Activated T-cell treated with anti-CD3 and anti-CD28 coated beads, Interleukin-2, amount 50 U/mL, for 72 hours (primary cell): ENCODE measurements at regions not wholly inside any gene's neighbourhood (a gene's known extent, or its start where the extent isn't known, plus 50 kb on each side); places are given as distances from the start of the nearest gene placed in this dataset.
A peak's percentile ranks its signal among the peaks of the same experiment; 100 is the strongest.

Experiments used
- ATAC-seq, 2 donors: fragments of 150-1000 bp; cut with Tn5 transposase; replicated peaks in 1 of 2; 2 replicates each; pipeline ENCODE4 v1.10.0; 2021; ENCODE audit warnings: moderate library complexity in 2 of 2, mild to moderate bottlenecking in 1 of 2
- DNase-seq, 2 donors: peaks; one replicate each; pipeline ENCODE4 v3.0.0; 2021 to 2022; ENCODE audit warnings: mixed read lengths in 1 of 2
- H3K27ac Mint-ChIP-seq: one replicate; pipeline ENCODE4 v1.8.0; 2022; ENCODE audit warnings: mild to moderate bottlenecking, moderate library complexity, mixed read lengths
- H3K27me3 Mint-ChIP-seq: one replicate; pipeline ENCODE4 v1.8.0; 2022; ENCODE audit warnings: low read depth, mixed read lengths
- H3K36me3 Mint-ChIP-seq, 2 donors: one replicate each; pipeline ENCODE4 v1.8.0; 2022; ENCODE audit warnings: mixed read lengths in 2 of 2, mild to moderate bottlenecking in 1 of 2; ENCODE audit not compliant: insufficient read depth in 2 of 2
- H3K4me1 Mint-ChIP-seq: one replicate; pipeline ENCODE4 v1.8.0; 2022; ENCODE audit warnings: low read depth, mixed read lengths
- H3K4me3 Mint-ChIP-seq, 2 donors: one replicate each; pipeline ENCODE4 v1.8.0; 2022; ENCODE audit warnings: mild to moderate bottlenecking in 2 of 2, mixed read lengths in 2 of 2, moderate library complexity in 2 of 2
- H3K9me3 Mint-ChIP-seq, 2 donors: one replicate each; pipeline ENCODE4 v1.8.0; 2022; ENCODE audit warnings: mixed read lengths in 2 of 2

DNA sequence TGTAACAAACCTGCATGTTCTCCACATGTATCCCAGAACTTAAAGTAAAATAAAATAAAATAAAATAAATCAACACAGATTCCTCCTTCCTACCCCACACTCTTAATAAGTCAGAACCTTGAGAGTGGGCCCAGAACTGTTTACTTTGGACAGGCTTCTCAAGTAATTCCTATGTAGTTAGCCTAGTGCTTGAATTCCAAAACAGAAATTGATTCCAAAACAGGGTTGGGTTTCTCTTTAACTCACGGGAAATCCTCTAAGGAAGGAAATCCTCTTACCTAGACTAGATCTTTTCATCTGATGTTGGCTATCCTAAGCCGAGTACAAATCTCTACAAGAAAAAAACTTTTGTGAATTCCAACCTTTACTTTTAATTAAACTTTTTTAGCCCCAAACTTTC lies 324.7 kb upstream of the C16orf82 start:
- no peaks in the 10 kb centered on the region for H3K36me3 Mint-ChIP-seq
- H3K9me3 Mint-ChIP-seq = no peaks in the 10 kb centered on the region
- DNase-seq (no peak), ATAC-seq (no peak)
- no peak overlapping the region for H3K27ac Mint-ChIP-seq
- H3K4me3 Mint-ChIP-seq = no peak overlapping the region
- no peaks in the 10 kb centered on the region for H3K4me1 Mint-ChIP-seq
- peaks cover 10% of the 10 kb centered on the region for H3K27me3 Mint-ChIP-seq

DNA sequence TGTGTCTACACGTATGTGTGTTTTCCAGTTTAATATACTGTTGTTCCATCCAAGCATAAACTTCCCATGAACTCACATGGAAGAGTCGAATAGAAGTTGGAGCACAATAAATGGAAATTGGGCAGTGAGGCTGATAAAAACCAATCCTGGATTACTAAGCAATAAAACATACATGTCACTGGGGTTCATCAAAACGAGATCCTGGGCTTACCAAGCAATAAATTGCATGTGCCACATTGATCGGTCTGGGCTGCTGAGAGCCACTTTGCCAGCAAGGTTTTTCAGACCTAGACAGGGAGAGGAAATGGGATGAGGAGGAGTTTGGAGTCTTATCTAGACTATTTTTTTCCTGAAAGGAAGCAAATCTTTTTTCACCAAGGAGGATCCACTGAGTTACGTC lies 322.3 kb upstream of the C16orf82 start:
- Mint-ChIP-seq H3K27ac (no peak overlapping the region), H3K9me3 (no peaks in the 10 kb centered on the region), H3K27me3 (peaks cover 25% of the 10 kb centered on the region), H3K36me3 (no peaks in the 10 kb centered on the region), H3K4me1 (no peaks in the 10 kb centered on the region), H3K4me3 (no peak overlapping the region)
- ATAC-seq = no peak
- DNase-seq = no peak

DNA sequence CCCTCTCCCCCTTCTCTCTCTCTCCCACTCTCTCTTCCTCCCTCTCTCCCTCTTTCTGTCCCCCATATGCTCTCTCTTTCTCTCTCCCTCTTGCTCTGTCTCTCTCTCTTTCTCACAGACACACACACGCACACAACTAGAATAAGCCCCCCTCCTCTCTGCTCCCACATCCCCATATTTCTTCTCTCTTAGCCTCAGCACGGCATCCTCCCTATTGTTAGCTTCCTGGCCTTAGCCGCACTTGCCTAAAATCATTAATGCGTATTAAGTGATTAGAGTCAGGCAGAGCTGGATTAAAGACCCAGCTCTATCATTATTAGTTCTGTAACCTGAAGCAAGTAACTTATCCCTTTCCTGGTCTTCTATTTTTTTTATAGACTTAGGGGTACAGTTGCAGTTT lies 319.0 kb upstream of the C16orf82 start:
- H3K9me3 Mint-ChIP-seq = no peaks in the 10 kb centered on the region
- no peaks in the 10 kb centered on the region for H3K4me1 Mint-ChIP-seq
- peaks cover 25% of the 10 kb centered on the region for H3K27me3 Mint-ChIP-seq
- H3K4me3 Mint-ChIP-seq = no peak overlapping the region
- H3K36me3 Mint-ChIP-seq = no peaks in the 10 kb centered on the region
- DNase-seq (no peak), ATAC-seq (no peak)
- no peak overlapping the region for H3K27ac Mint-ChIP-seq

DNA sequence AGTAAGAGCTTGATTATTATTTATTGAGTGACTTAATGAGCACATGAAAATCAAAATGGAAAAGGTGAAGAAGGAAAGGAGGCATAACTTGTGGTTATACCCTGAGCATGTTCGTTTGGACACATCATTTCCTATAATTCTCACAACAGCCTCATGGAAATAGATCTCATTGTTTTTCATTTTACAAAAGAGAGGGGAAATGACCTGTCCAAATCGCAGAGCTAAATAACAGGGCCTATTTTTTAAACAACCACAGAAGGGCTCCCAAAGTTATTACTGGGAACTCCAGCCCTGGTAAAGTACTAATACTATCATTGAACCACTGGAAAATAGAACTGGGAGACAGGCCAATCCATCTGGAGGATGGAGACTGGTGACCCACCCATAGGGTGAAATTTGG lies 317.7 kb upstream of the C16orf82 start:
- no peaks in the 10 kb centered on the region for H3K36me3 Mint-ChIP-seq
- H3K4me3 Mint-ChIP-seq = no peak overlapping the region
- H3K27ac Mint-ChIP-seq = no peak overlapping the region
- peaks cover 25% of the 10 kb centered on the region for H3K27me3 Mint-ChIP-seq
- DNase-seq (no peak), ATAC-seq (no peak)
- H3K9me3 Mint-ChIP-seq = no peaks in the 10 kb centered on the region
- H3K4me1 Mint-ChIP-seq = no peaks in the 10 kb centered on the region

DNA sequence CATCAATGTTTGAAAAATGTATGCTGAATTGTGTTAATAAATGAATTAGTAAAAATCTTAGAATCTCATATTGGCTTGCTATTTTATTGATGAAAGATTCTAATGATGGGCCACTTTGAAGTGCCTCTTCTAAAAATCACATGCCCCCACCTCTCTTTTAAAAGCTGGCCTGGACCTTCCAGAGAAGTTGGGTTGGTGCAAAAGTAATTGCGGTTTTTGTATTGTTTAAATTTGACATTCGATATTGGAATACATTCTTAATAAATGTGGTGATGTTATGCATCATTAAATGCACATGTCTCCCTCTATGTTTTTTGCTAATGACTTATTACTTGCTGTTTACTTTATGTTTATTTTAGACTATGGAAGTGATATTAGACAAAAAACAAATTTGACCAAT lies 314.6 kb upstream of the C16orf82 start:
- no peak for DNase-seq
- H3K4me3 Mint-ChIP-seq = no peak overlapping the region
- peaks cover 7 to 10% of the 10 kb centered on the region in 2 donors for H3K9me3 Mint-ChIP-seq
- H3K36me3 Mint-ChIP-seq = peaks cover 0 to 2% of the 10 kb centered on the region in 2 donors
- peaks cover 24% of the 10 kb centered on the region for H3K27me3 Mint-ChIP-seq
- H3K4me1 Mint-ChIP-seq = no peaks in the 10 kb centered on the region
- H3K27ac Mint-ChIP-seq = no peak overlapping the region
- no peak for ATAC-seq

DNA sequence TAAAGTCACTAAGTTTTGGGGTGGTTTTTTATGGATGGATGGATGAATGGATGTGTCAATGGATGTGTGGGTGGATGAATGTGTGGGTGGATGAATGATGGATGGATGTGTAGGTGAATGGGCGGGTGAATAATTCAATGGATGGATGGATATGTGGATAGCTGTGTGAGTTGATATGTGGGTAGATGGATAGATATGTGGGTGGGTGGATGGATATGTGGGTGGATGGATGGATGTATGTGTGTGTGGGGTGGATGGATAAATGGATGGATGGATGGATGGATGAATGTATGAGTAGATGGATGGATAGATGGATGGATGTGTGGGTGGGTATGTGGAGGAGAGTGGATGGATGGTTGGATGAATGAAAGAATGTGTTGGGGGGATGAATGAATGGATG lies 310.1 kb upstream of the C16orf82 start:
- Mint-ChIP-seq H3K4me3 (no peak overlapping the region), H3K4me1 (no peaks in the 10 kb centered on the region), H3K9me3 (peaks cover 9 to 12% of the 10 kb centered on the region in 2 donors), H3K36me3 (peaks cover 0 to 2% of the 10 kb centered on the region in 2 donors), H3K27me3 (peaks cover 11% of the 10 kb centered on the region), H3K27ac (no peak overlapping the region)
- DNase-seq (no peak), ATAC-seq (no peak)

DNA sequence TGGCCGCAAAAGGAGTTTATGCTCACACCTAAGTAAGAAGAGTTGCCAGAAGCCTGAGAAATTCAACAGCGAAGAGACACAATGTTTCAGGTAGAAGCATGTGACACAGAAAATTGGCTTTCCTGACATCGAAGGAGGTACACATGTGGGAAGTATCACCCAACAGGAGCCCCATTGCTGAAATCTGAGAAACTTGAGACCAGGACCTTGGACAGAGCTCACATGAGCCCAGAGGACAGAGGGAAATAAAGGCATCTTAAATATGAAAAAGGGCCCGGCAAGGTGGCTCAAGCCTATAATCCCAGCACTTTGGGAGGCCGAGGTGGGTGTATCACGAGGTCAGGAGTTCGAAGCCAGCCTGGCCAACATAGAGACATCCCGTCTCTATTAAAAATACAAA lies 304.1 kb upstream of the C16orf82 start:
- Mint-ChIP-seq H3K4me3 (no peak overlapping the region), H3K27ac (no peak overlapping the region), H3K36me3 (no peaks in the 10 kb centered on the region), H3K4me1 (no peaks in the 10 kb centered on the region), H3K9me3 (no peaks in the 10 kb centered on the region), H3K27me3 (peaks cover 16% of the 10 kb centered on the region)
- DNase-seq (no peak), ATAC-seq (no peak)

DNA sequence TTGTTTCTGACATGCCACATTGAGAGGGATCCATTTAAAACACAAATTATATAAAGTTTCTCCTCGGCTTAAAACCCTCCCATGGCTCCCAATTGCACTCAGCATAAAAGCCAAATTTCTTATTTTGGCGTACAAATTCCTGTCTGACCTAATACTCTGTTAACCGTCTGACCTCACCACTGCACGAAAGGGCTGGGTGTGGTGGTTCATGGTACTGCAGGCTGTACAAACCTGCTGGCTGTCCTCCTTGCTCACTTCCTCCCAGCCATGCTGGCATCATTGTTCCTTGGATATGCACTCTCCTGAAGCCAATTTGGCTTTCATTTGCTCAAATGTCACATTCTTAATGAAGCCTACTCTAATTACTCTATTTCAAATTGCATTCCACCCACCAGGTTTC lies 301.6 kb upstream of the C16orf82 start:
- DNase-seq (peak in 1 of 2 donors; percentile 2), ATAC-seq (no peak)
- Mint-ChIP-seq H3K9me3 (no peaks in the 10 kb centered on the region), H3K27me3 (peaks cover 36% of the 10 kb centered on the region), H3K4me3 (no peak overlapping the region), H3K27ac (no peak overlapping the region), H3K36me3 (no peaks in the 10 kb centered on the region), H3K4me1 (no peaks in the 10 kb centered on the region)

DNA sequence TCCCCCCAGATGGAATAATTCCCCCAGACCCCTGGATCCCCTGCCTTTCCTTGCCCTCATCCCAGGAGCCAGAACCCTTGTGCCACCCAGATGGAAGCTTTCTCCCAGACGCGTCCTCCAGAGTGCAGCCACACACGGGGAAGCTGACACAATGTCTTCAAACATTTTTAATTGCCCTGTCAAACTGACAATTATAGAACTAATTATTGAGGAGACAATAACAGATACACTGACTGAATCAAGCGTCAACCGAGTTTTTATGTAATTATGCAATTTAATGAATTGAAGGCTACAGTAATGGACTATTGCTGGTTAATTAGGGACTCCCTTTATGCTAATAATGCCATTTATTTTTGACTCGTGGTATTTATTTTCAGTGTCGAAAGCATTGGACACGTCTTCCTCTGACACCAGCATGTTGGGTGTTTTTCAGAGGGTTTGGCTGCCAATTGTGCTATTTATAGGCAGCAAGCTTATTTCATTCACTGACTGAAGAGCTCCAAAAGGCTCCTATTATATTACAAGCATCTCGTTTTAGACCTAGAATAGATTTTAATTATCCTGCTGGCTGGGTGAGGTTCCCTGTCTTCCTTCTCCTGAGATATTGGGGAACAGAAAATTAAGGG lies 298.2 kb upstream of the C16orf82 start:
- Mint-ChIP-seq H3K27me3 (peaks cover 53% of the 10 kb centered on the region), H3K4me3 (no peak overlapping the region), H3K9me3 (peaks cover 0 to 1% of the 10 kb centered on the region in 2 donors), H3K4me1 (peaks cover 14% of the 10 kb centered on the region), H3K36me3 (no peaks in the 10 kb centered on the region), H3K27ac (no peak overlapping the region)
- no peak for ATAC-seq
- no peak for DNase-seq

DNA sequence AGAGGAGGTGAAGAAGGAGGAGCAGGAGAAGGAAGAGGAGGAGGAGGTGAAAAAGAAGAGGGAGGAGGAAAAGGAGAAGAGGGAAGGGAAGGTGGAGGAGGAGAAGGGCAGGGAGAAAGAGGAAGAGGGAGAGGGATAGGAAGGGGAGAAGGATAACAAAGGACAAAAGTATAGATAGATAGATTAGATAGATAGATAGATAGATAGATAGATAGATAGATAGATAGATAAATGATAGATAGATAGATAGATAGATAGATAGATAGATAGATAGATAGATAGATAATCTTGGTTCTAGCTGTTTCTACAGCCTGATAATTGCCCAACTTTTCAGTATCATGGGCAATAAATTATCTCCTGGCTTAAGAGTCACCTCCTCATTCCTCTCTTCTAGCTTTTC lies 296.2 kb upstream of the C16orf82 start:
- no peak overlapping the region for H3K4me3 Mint-ChIP-seq
- peaks cover 14% of the 10 kb centered on the region for H3K4me1 Mint-ChIP-seq
- no peak overlapping the region for H3K27ac Mint-ChIP-seq
- H3K27me3 Mint-ChIP-seq = peaks cover 56% of the 10 kb centered on the region
- H3K9me3 Mint-ChIP-seq = peaks cover 0 to 5% of the 10 kb centered on the region in 2 donors
- ATAC-seq = no peak
- DNase-seq = no peak
- peaks cover 0 to 1% of the 10 kb centered on the region in 2 donors for H3K36me3 Mint-ChIP-seq

DNA sequence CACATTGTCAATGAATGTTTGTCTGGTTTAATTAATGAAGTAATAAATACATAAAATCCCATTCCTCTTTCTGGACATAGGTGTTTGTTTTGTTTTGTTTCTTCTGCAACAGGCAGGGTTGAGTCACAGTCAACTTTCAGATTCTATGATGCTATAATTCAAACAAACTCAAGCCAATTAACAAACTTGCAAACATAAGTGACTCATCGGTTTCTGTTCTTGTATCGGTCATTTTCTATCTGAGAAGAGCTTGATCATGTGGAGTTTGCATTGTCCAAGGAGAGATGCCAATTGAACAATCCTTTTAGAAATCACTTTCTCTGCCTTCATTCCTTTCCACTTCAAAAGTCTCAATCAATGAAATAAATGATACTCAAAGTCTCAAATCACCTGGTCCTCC lies 294.2 kb upstream of the C16orf82 start:
- Mint-ChIP-seq H3K9me3 (peaks cover 0 to 5% of the 10 kb centered on the region in 2 donors), H3K27ac (no peak overlapping the region), H3K27me3 (peaks cover 51% of the 10 kb centered on the region), H3K4me3 (peak overlapping the region in 1 of 2 donors; percentile 8), H3K36me3 (peaks cover 0 to 1% of the 10 kb centered on the region in 2 donors), H3K4me1 (peaks cover 14% of the 10 kb centered on the region)
- DNase-seq (no peak), ATAC-seq (peak; percentile 77 to 86)

DNA sequence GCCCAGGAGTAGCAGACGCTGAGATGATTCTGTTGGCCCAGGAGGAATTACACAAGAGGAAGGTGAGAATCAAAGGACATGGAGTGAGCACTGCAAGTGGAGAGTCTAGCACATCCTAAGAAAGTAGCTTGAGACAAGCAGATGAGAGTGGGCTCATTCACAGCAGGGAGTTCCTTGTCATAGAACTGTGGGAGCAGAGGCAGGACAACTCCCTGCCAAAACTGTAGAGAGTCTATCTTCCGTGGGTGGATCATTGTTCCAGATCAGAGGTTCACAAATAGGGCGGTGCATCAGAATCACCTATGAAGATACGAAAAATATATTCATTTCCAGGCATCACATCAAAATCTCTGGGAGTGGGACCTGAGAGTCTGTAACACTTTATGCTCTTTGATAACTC lies 288.9 kb upstream of the C16orf82 start:
- DNase-seq (no peak), ATAC-seq (no peak)
- no peak overlapping the region for H3K27ac Mint-ChIP-seq
- H3K9me3 Mint-ChIP-seq = peaks cover 0 to 5% of the 10 kb centered on the region in 2 donors
- H3K4me1 Mint-ChIP-seq = peaks cover 5% of the 10 kb centered on the region
- peaks cover 0 to 1% of the 10 kb centered on the region in 2 donors for H3K36me3 Mint-ChIP-seq
- peaks cover 43% of the 10 kb centered on the region for H3K27me3 Mint-ChIP-seq
- no peak overlapping the region for H3K4me3 Mint-ChIP-seq

DNA sequence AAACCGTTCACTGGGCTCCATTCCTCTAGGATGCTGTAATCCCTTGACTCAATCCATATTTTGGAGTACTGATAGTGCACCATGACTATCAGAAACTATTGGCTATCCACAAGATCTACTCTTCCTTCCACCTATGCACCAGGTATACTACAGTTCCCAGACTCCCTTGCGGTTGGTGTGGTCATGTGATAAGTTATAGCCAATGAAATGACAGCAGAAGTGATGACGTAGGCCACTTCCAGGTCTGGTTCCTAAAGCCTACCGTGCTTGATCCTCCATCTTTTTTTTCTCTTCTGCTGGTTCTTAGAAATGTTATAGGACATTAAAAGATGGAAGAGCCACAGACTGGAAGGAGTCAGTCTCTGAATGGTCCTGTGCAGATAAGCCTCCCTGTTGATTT lies 278.8 kb upstream of the C16orf82 start:
- Mint-ChIP-seq H3K9me3 (no peaks in the 10 kb centered on the region), H3K27me3 (peaks cover 21% of the 10 kb centered on the region), H3K4me1 (no peaks in the 10 kb centered on the region), H3K27ac (no peak overlapping the region), H3K4me3 (no peak overlapping the region), H3K36me3 (no peaks in the 10 kb centered on the region)
- no peak for ATAC-seq
- DNase-seq = no peak

DNA sequence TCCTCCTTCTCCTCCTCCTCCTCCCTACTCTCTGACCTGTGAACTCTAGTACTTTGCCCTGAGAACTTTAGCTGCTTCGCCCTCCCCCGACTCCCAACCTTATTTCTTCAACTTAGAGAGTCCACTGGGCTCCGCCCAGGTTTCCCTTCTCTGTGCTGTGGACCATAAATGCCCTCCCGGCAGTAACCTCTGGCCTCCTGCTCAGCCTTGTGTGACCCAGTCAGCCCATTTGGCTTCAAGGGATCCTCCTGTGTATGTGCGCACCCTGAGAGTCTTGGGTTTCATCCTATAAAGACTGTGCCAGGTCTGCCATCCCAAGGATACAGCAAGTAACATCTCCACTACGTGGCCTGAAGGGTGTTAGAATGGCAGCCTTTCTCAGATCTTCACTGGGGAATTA lies 275.6 kb upstream of the C16orf82 start:
- no peaks in the 10 kb centered on the region for H3K36me3 Mint-ChIP-seq
- H3K4me1 Mint-ChIP-seq = no peaks in the 10 kb centered on the region
- no peak overlapping the region for H3K27ac Mint-ChIP-seq
- no peaks in the 10 kb centered on the region for H3K9me3 Mint-ChIP-seq
- peaks cover 21% of the 10 kb centered on the region for H3K27me3 Mint-ChIP-seq
- ATAC-seq = no peak
- no peak for DNase-seq
- H3K4me3 Mint-ChIP-seq = no peak overlapping the region
